ENCODE measurements at regions not wholly inside any gene's neighbourhood (a gene's known extent, or its start where the extent isn't known, plus 50 kb on each side); places are given as distances from the start of the nearest gene placed in this dataset.

DNA sequence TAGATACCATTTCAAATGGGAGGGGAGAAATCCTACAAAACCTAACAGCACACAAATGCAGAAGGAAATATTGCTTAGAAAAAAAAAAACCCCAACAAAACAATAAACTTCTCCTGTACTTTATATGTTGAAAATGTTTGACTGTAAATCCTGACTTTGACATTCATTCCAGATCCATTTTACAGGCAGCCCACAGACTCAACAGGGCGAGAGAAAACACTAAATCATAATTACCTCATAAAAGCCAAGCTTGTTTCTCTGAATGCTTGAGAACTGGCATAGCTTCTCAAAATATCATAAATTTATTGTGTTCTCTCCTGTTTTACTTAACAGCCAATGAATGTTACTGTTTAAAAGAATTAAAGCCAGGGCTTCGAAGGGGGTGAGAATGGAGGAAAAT, 273.2 kb downstream of the CD83 start:
- intact Hi-C loops (cut with DNase I) = no loop called here
- H3K27me3 ChIP-seq = no peaks in the 10 kb centered on the region
- H3K27ac ChIP-seq = no peak overlapping the region
- TF ChIP-seq, protein P1, sequence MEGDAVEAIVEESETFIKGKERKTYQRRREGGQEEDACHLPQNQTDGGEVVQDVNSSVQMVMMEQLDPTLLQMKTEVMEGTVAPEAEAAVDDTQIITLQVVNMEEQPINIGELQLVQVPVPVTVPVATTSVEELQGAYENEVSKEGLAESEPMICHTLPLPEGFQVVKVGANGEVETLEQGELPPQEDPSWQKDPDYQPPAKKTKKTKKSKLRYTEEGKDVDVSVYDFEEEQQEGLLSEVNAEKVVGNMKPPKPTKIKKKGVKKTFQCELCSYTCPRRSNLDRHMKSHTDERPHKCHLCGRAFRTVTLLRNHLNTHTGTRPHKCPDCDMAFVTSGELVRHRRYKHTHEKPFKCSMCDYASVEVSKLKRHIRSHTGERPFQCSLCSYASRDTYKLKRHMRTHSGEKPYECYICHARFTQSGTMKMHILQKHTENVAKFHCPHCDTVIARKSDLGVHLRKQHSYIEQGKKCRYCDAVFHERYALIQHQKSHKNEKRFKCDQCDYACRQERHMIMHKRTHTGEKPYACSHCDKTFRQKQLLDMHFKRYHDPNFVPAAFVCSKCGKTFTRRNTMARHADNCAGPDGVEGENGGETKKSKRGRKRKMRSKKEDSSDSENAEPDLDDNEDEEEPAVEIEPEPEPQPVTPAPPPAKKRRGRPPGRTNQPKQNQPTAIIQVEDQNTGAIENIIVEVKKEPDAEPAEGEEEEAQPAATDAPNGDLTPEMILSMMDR (IDR thresholded peaks at IDR 0.05) = no peak
- H3K9me3 ChIP-seq = no peaks in the 10 kb centered on the region
- H3K4me1 ChIP-seq = no peaks in the 10 kb centered on the region
- no peaks in the 10 kb centered on the region for H3K36me3 ChIP-seq
- H3K4me3 ChIP-seq = no peak overlapping the region
- DNase-seq (ENCODE audit: low spot score in 2 of 2) = no peak

DNA sequence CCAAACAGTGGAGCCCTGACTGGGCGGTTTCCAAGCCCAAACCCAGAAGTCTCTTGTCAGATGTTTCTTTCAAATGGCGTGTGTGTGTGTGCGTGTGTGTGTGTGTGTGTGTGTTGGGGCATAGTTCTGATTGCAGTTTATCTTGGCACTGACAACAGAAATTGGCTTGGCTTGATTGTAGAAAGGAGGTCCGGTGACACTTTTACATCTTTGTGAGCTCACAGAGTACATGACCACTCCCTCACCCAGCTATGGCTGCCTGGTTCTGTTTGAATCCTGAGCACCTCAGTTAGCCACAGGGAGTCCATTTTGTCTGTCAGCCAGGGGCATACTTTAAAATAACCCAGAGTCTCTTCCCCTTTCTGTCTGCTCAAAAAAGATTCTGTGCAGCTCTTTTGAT, 276.3 kb downstream of the CD83 start:
- TF ChIP-seq, protein P1 (IDR thresholded peaks at IDR 0.05) = no peak
- no peaks in the 10 kb centered on the region for H3K36me3 ChIP-seq
- no peaks in the 10 kb centered on the region for H3K4me1 ChIP-seq
- H3K4me3 ChIP-seq = no peak overlapping the region
- no peak overlapping the region for H3K27ac ChIP-seq
- no peak for DNase-seq (ENCODE audit: low spot score in 2 of 2)
- H3K27me3 ChIP-seq = no peaks in the 10 kb centered on the region
- intact Hi-C loops (cut with DNase I) = no loop called here
- no peaks in the 10 kb centered on the region for H3K9me3 ChIP-seq

DNA sequence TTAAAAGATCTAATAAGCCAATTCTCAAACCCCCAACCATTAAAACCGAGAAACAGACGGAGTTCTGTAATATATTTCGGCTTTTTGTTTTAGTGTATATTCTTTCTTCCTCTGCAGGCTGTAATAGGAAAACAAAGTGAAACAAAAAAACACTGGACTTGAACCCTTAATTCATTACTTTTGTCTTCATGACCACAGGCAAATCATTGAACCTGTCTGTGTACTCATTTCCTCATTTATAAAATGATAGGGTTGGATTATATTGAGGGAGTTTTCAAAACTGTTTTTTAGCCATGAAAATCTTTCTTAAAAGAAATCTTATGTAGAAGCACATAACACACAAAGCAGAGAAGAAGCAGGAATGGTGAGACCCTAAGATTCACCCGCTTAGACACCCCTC, 278.8 kb downstream of the CD83 start:
- TF ChIP-seq, protein P1 (IDR thresholded peaks at IDR 0.05) = no peak
- H3K27me3 ChIP-seq = no peaks in the 10 kb centered on the region
- intact Hi-C loops (cut with DNase I) = no loop called here

DNA sequence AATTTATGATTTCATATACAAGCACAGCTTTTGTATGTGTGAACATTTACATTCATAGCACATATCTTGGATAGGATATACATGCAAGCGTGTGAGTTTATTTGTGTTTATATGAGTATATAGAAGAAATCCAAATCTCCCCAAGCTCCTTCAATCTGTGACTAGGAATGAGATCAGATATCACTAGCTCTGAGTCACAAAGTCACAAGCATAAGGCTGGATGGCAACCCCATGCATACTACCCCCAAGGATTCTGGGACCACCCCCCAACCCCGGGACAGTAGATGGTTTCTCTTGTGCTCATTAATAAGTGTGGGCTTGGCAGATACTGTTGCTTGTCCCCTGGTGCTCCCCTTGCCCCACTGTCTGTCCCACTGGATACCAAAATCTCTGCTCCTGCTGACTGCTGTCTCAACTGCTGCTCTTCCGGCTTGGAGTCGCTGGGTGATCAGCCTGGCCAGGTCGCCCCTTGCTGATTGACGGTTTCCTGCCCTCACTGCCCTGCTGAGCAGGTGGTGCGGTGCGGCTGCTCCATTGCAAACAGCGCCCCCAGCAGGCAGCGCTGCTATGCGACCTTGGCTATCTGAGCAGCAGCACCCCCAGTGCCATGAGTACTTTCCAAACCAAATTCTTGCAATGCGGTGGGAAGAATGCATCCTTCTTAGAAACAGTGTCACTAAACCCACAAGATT, 279.4 kb downstream of the CD83 start:
- TF ChIP-seq, protein P1 (IDR thresholded peaks at IDR 0.05) = no peak
- no peak overlapping the region for H3K27ac ChIP-seq
- H3K4me1 ChIP-seq = no peaks in the 10 kb centered on the region
- H3K27me3 ChIP-seq = no peaks in the 10 kb centered on the region
- H3K4me3 ChIP-seq = no peak overlapping the region
- no peaks in the 10 kb centered on the region for H3K36me3 ChIP-seq
- no peak for DNase-seq (ENCODE audit: low spot score in 2 of 2)
- H3K9me3 ChIP-seq = no peaks in the 10 kb centered on the region
- intact Hi-C loops (cut with DNase I) = no loop called here

More for the DNA sequence above, 278.8 kb downstream of the CD83 start:
- H3K4me1 ChIP-seq = no peaks in the 10 kb centered on the region
- no peaks in the 10 kb centered on the region for H3K36me3 ChIP-seq
- no peak overlapping the region for H3K4me3 ChIP-seq
- no peak for DNase-seq (ENCODE audit: low spot score in 2 of 2)
- no peak overlapping the region for H3K27ac ChIP-seq
- no peaks in the 10 kb centered on the region for H3K9me3 ChIP-seq

DNA sequence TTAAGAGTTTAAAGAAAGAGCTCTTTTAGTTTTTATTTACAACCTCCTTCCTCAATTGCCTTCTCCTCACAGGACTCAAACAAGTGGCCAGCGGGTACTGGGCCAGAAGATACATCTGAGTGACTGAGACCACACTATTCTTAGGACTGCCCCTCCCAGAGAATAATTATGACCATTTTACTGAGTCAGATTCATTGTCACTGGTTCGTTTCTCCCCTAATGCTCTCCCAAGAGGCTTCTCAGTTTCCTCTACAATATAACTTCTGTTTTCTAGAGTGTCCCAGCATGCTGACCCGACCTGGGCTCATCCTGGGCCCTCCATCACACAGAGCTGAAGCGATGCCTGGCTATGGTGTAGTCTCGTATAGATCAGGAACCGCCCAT, 279.9 kb downstream of the CD83 start:
- TF ChIP-seq, protein P1 (IDR thresholded peaks at IDR 0.05) = no peak
- DNase-seq (ENCODE audit: low spot score in 2 of 2) = no peak
- H3K9me3 ChIP-seq = no peaks in the 10 kb centered on the region
- intact Hi-C loops (cut with DNase I) = no loop called here
- no peak overlapping the region for H3K27ac ChIP-seq
- H3K4me3 ChIP-seq = no peak overlapping the region
- H3K36me3 ChIP-seq = no peaks in the 10 kb centered on the region
- H3K27me3 ChIP-seq = no peaks in the 10 kb centered on the region
- H3K4me1 ChIP-seq = no peaks in the 10 kb centered on the region

DNA sequence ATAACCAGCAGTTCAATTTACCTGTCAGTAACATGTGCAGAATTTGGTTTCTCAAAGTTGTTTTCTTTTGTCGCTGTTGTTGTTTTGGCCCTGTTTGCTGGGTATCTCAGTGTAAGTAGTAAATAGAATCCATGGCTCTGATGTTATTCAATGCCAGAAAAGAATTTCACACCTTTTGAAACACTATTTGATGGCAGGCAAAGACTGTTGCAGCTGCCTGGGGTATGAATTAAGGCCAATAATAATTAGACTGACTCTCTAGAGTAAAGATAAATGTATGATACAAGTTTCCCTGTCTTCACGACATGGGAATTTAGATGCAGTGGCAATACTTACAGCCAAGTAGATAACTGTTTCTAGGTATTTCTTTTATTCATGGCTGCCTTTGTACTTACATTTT, 281.4 kb downstream of the CD83 start:
- intact Hi-C loops (cut with DNase I) = no loop called here
- Histone ChIP-seq H3K9me3 (no peaks in the 10 kb centered on the region), H3K36me3 (no peaks in the 10 kb centered on the region), H3K4me1 (no peaks in the 10 kb centered on the region), H3K27me3 (no peaks in the 10 kb centered on the region), H3K4me3 (no peak overlapping the region), H3K27ac (no peak overlapping the region)
- no peak for DNase-seq (ENCODE audit: low spot score in 2 of 2)
- TF ChIP-seq, protein P1 (IDR thresholded peaks at IDR 0.05) = no peak
